DMS153 (cell line): ENCODE measurements at regions not wholly inside any gene's neighbourhood (a gene's known extent, or its start where the extent isn't known, plus 50 kb on each side); places are given as distances from the start of the nearest gene placed in this dataset.

ENCODE experiments used
- DNase-seq: peaks from one replicate; lab custom pipeline; 2025; lab: John Stamatoyannopoulos, UW

- DNase-seq, result no peak
These were observed 79.7 kb upstream of the ELOVL6 start for GRCh38 chr4:110278127-110278526.

DNA sequence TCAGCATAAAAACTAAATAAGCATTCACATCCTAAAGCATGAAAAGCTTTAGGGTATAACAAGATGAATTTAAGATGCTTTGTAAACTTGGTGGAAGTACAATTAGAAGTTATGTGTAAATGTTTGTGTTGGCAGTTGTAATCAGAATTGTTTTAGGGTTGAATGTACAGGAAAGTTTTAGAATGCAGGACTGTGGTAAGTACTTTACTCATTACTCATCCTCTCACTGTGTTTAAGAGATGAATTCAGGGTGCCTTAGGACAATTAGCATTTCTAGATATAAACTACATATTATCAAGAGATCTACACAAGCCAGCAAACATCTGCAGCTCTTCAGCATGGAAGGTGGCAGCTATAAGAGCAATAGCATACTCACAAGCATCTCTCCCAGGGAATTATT is 77.5 kb upstream of the ELOVL6 start:
- DNase-seq, result no peak

DNA sequence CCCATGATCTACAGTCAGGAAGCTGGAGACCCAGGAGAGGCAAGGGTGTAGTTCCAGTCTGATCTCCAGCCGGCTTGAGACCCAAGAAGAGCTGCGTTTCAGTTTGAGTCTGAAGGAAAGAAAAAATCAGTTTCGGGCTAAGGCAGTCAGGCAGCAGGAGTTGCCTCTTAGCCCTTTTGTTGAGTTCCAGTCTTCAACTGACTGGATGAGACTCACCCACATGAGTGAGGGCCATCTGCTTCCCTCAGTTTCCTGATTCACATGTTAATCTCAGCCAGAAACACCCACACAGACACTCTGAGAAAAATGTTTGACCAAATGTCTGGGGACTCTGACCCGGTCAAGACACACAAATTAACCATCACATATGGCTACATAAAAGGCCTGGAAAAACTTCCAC is 73.6 kb upstream of the ELOVL6 start:
- DNase-seq, result no peak

- DNase-seq, result no peak
These were observed 72.2 kb upstream of the ELOVL6 start for GRCh38 chr4:110270492-110271197.

- DNase-seq, result no peak
These were observed 70.4 kb upstream of the ELOVL6 start for GRCh38 chr4:110268790-110269189.

GRCh38 chr4:110268352-110268751 is 69.9 kb upstream of the ELOVL6 start:
- DNase-seq, result no peak

DNA sequence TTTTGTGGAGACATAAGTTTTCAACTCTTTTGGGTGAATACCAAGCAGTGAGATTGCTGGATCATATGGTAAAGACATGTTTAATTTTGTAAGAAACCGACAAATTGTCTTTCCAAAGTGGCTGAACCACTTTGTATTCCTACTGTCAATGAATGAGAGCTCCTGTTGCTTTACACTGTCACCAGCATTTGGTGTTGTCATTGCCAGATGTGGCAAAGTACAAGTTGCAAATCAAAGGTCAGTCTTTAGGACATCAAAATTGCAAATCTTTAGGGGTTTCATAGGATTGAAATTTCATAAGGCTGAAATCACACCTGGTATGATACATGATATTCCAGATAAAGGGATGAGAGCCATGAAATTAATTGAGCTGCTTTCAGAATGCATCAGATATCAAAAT is 67.7 kb upstream of the ELOVL6 start:
- DNase-seq, result no peak

DNA sequence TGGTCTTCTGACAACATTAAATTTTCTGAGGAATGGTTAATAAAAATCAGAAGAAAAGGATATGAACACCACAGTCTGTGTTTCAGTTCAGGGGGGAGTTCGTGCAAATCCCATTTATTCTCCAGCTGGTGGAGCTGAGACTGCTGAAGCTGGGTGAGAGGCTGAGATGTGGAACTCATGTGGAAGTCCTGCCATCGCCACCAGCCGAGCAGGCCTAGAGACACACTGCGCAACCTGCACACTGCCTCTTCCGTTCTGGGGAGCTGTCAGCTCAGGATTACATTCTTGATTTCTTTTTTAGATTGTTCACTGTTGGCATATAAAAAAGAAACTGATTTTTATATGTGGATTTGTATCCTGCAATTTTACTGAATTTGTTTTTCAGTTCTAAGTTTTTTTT is 66.6 kb upstream of the ELOVL6 start:
- DNase-seq, result no peak

DNA sequence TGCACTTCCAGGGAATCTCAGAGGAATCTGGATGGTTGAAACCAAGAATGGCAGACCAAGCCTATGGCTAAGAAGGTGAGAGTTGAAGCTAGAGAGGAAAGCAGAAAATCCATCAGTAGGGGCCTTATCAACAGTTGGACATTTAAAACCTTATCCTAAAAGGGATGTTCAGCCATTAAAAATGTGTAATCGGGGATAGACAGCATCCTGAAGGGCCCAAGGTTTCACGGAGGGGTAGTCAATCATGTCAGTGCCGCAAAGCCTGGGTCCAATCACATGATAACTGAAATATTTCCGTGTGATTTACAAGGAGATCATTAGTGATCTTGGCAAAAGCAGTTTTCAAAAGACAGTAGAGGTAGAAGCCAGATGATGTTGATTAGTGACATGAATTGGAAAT is 61.9 kb upstream of the ELOVL6 start:
- DNase-seq, result no peak

DNA sequence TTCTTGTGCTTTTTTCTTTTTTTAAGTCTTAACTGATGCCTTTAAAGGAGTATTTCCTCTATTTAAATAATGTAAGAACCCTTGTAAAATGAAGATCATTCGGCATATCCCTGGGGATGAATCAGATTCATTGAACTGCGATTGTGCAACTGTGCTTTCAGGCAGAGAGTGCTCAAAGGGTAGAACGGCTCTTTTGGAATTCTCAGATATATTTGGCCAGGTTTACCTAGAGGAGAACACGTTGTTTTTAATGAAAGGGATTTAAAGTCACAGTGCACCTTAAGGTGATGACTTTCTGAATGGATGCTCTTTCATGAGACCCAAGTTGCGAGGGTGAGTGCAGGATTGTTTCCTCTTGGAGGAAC is 51.6 kb upstream of the ELOVL6 start:
- no peak for DNase-seq

GRCh38 chr4:110248831-110249253 is 50.4 kb upstream of the ELOVL6 start:
- no peak for DNase-seq
